CD4-positive, CD25-positive, alpha-beta regulatory T cell (primary cell): ENCODE measurements at regions not wholly inside any gene's neighbourhood (a gene's known extent, or its start where the extent isn't known, plus 50 kb on each side); places are given as distances from the start of the nearest gene placed in this dataset.

Experiments used
- ATAC-seq, 2 donors: fragments of 150-1000 bp; cut with Tn5 transposase; one replicate each; pipeline ENCODE4 v1.10.0; 2021; ENCODE audit warnings: low read depth in 2 of 2, moderate number of reproducible peaks in 2 of 2, moderate library complexity in 1 of 2
- DNase-seq, 3 donors: peaks; one replicate each; pipeline versions ENCODE4 v3.0.0 to v3.0.0-alpha.2; 2012 to 2022; ENCODE audit warnings: mixed read lengths in 1 of 3
- H3K27ac ChIP-seq: one replicate; pipeline ENCODE4 v1.7.0; 2013; ENCODE audit warnings: mild to moderate bottlenecking, low read length; ENCODE audit not compliant: insufficient read depth, poor library complexity, severe bottlenecking
- H3K27me3 ChIP-seq: one replicate; pipeline ENCODE4 v1.7.0; 2013; ENCODE audit warnings: low read length; ENCODE audit not compliant: control insufficient read depth, insufficient read depth
- H3K36me3 ChIP-seq: one replicate; pipeline ENCODE4 v1.7.0; 2013; ENCODE audit warnings: mild to moderate bottlenecking, low read length, moderate library complexity; ENCODE audit not compliant: control insufficient read depth, insufficient read depth
- H3K4me1 ChIP-seq: 2 replicates; pipeline ENCODE4 v1.7.0; 2013; ENCODE audit warnings: mild to moderate bottlenecking, low read length; ENCODE audit not compliant: insufficient read depth, control insufficient read depth, poor library complexity, severe bottlenecking
- H3K4me3 ChIP-seq: one replicate; pipeline ENCODE4 v1.7.0; 2013; ENCODE audit warnings: low read depth, mild to moderate bottlenecking, low read length, moderate library complexity
- H3K9me3 ChIP-seq, 2 experiments: 1 replicate in 1 of 2; 2 replicates in 1 of 2; pipeline ENCODE4 v1.7.0; 2013; ENCODE audit warnings: low read length in 2 of 2, mild to moderate bottlenecking in 1 of 2, moderate library complexity in 1 of 2; ENCODE audit not compliant: control insufficient read depth in 2 of 2
- H3K27ac Mint-ChIP-seq, 3 donors: one replicate each; pipeline ENCODE4 v1.8.0; 2020 to 2022; ENCODE audit warnings: mild to moderate bottlenecking in 3 of 3, mixed read lengths in 3 of 3, moderate library complexity in 2 of 3
- H3K27me3 Mint-ChIP-seq: one replicate; pipeline ENCODE4 v1.8.0; 2022; ENCODE audit warnings: mild to moderate bottlenecking, mixed read lengths
- H3K36me3 Mint-ChIP-seq: one replicate; pipeline ENCODE4 v1.8.0; 2020; ENCODE audit warnings: mixed read lengths
- H3K4me1 Mint-ChIP-seq, 4 donors: one replicate each; pipeline ENCODE4 v1.8.0; 2020 to 2022; ENCODE audit warnings: mixed read lengths in 4 of 4, mild to moderate bottlenecking in 1 of 4
- H3K4me3 Mint-ChIP-seq, 4 donors: one replicate each; pipeline ENCODE4 v1.8.0; 2020 to 2022; ENCODE audit warnings: mild to moderate bottlenecking in 4 of 4, mixed read lengths in 4 of 4, moderate library complexity in 3 of 4
- H3K9me3 Mint-ChIP-seq, 7 donors: one replicate each; pipeline ENCODE4 v1.8.0; 2020 to 2022; ENCODE audit warnings: mixed read lengths in 7 of 7, mild to moderate bottlenecking in 3 of 7, moderate library complexity in 2 of 7

DNA sequence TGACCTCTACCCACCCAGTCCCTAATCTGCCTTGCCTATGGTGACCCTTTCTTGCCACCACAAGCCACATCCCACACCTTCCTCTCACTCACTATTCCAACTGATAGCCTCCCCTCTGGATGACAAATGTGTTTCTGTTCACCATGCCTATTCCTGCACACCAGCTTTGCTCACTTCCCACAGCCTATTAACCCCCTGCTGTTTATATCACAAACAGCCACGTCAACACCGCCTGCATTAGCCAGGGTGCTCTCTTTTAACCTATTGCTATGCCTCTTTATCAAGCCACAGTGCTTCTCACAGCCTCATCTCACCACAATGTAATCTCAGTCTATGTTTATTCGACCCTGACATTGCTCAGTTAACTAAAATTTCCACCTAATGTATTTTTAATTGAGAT, 271.8 kb downstream of the SUCLG1 start:
- DNase-seq: no peak
- Mint-ChIP-seq H3K27me3 (no peaks in the 10 kb centered on the region), H3K9me3 (peaks cover 0 to 2% (median 0%) of the 10 kb centered on the region in 7 donors), H3K27ac (no peak overlapping the region), H3K4me3 (no peak overlapping the region), H3K4me1 (no peaks in the 10 kb centered on the region), H3K36me3 (no peaks in the 10 kb centered on the region)
- Histone ChIP-seq H3K9me3 (no peaks in the 10 kb centered on the region), H3K4me3 (no peak overlapping the region), H3K27ac (no peak overlapping the region), H3K36me3 (no peaks in the 10 kb centered on the region), H3K27me3 (peaks cover 2% of the 10 kb centered on the region), H3K4me1 (no peaks in the 10 kb centered on the region)
- no peak for ATAC-seq

DNA sequence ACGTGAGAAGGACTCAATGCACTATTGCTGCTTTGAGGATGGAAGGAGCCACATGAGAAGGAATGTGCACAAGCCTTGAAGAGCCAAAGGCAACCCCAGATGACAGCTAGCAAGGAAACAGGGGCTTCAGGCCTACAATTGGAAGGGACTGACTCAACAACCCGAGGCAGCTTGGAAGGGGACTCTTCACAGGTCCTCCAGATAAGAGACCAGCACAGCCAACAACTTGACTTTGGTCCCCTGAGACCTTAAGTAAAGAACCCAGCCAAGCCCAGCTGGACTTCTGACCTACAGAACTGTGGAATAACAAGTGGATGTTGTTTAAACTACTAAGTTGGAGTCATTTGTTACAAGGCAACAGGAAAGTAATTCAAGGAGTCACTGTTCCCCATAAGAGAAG, 277.2 kb downstream of the SUCLG1 start:
- Mint-ChIP-seq H3K27me3 (peaks cover 4% of the 10 kb centered on the region), H3K4me3 (no peak overlapping the region), H3K36me3 (no peaks in the 10 kb centered on the region), H3K9me3 (no peaks in the 10 kb centered on the region), H3K4me1 (no peaks in the 10 kb centered on the region), H3K27ac (no peak overlapping the region)
- ATAC-seq (no peak), DNase-seq (no peak)
- H3K4me1 ChIP-seq: no peaks in the 10 kb centered on the region
- no peak overlapping the region for H3K27ac ChIP-seq
- H3K36me3 ChIP-seq: no peaks in the 10 kb centered on the region
- no peak overlapping the region for H3K4me3 ChIP-seq
- H3K9me3 ChIP-seq: no peaks in the 10 kb centered on the region
- no peaks in the 10 kb centered on the region for H3K27me3 ChIP-seq

DNA sequence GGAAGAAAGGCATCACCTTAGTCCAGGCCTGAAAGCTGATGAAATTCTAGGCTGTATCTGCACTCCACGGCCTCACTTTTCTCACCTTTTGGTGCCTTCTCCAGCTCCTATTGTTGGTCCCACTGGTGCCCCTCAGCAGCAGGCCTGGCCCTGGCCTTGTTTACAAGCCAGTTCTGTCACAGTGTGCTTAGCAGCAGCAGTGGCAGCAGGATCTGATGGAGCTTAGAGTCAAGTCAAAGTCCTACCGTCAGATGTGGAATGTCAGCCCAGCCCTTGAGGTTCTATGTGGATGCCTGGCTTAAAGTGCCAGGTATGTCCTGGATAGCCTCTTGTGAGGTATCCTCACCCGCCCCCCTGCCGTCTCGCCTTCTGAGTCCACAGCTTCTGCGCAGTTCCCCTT, 281.3 kb downstream of the SUCLG1 start:
- H3K36me3 ChIP-seq: no peaks in the 10 kb centered on the region
- no peaks in the 10 kb centered on the region for H3K4me1 Mint-ChIP-seq
- H3K27me3 Mint-ChIP-seq: peaks cover 8% of the 10 kb centered on the region
- ATAC-seq (no peak), DNase-seq (no peak)
- no peaks in the 10 kb centered on the region for H3K36me3 Mint-ChIP-seq
- H3K4me1 ChIP-seq: no peaks in the 10 kb centered on the region
- H3K9me3 Mint-ChIP-seq: no peaks in the 10 kb centered on the region
- H3K9me3 ChIP-seq: no peaks in the 10 kb centered on the region
- no peaks in the 10 kb centered on the region for H3K27me3 ChIP-seq
- H3K4me3 Mint-ChIP-seq: no peak overlapping the region
- H3K4me3 ChIP-seq: no peak overlapping the region
- H3K27ac ChIP-seq: no peak overlapping the region
- no peak overlapping the region for H3K27ac Mint-ChIP-seq

DNA sequence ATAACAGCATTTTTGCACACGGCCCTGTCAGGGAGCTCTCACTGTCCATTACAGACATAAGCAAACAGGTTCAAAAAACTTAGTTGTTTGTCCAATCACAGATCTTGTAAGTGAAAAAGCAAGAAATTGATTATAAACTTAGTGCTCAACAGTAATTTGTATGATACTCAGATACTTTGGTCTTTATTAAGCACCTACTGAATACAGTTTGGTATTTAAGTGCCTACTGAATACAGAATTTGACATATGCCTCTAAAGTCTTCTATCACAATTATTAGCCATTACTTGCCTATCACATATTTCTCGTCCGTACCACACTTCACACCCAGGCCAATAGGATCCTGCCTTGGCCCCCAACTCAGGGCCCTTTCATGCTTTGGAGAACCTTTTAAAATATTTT, 283.1 kb downstream of the SUCLG1 start:
- peaks cover 0 to 3% (median 0%) of the 10 kb centered on the region in 7 donors for H3K9me3 Mint-ChIP-seq
- no peaks in the 10 kb centered on the region for H3K36me3 Mint-ChIP-seq

DNA sequence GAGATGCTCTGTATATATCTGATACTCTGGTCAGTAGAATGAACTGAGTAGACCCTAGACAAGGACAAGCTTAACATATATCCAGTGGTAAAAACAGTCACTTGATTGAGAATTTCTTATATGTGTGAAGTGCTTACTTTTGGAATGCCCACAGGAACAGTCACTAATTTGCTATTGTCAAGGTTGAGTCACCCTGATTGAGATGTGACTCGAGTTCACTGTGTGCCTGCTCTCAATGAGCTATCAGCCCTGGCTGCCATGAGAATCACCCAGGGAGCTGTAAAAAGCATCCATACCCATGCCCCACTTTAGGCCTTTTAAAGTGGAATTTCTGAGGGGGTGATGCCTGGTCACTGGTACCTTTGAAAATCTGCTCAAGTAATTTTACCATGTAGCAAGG, 283.7 kb downstream of the SUCLG1 start:
- no peaks in the 10 kb centered on the region for H3K36me3 ChIP-seq
- DNase-seq (no peak), ATAC-seq (no peak)
- no peak overlapping the region for H3K4me3 ChIP-seq
- H3K27ac ChIP-seq: no peak overlapping the region
- peaks cover 4% of the 10 kb centered on the region for H3K27me3 Mint-ChIP-seq
- no peaks in the 10 kb centered on the region for H3K4me1 ChIP-seq
- H3K27me3 ChIP-seq: peaks cover 2% of the 10 kb centered on the region
- H3K4me1 Mint-ChIP-seq: no peaks in the 10 kb centered on the region
- no peak overlapping the region for H3K27ac Mint-ChIP-seq
- H3K9me3 Mint-ChIP-seq: peaks cover 0 to 3% (median 0%) of the 10 kb centered on the region in 7 donors
- H3K36me3 Mint-ChIP-seq: no peaks in the 10 kb centered on the region
- no peaks in the 10 kb centered on the region for H3K9me3 ChIP-seq
- H3K4me3 Mint-ChIP-seq: no peak overlapping the region

More for the DNA sequence above, 283.1 kb downstream of the SUCLG1 start:
- ATAC-seq (no peak), DNase-seq (no peak)
- H3K4me3 ChIP-seq: no peak overlapping the region
- H3K27me3 ChIP-seq: peaks cover 2% of the 10 kb centered on the region
- Mint-ChIP-seq H3K27me3 (peaks cover 4% of the 10 kb centered on the region), H3K4me1 (no peaks in the 10 kb centered on the region), H3K4me3 (no peak overlapping the region), H3K27ac (no peak overlapping the region)
- H3K9me3 ChIP-seq: no peaks in the 10 kb centered on the region
- no peaks in the 10 kb centered on the region for H3K4me1 ChIP-seq
- no peaks in the 10 kb centered on the region for H3K36me3 ChIP-seq
- no peak overlapping the region for H3K27ac ChIP-seq

DNA sequence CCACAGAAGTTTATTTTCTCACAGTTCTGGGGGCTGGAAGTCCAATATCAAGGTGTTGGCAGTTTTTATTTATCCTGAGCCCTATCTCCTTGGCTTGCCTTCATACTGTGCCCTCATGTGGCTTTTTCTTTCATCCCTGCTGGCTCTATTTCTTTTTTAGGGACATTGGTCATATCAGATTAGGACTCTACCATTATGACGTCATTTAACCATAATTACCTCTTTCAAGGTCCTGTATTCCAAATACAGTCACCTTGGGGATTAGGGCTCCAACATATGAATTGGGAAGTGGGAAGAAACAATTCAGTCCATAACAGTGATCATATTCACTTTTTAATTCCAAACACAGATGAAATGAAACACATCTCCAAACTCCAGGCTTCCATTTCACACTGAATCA, 286.0 kb downstream of the SUCLG1 start:
- H3K4me1 Mint-ChIP-seq: no peaks in the 10 kb centered on the region
- H3K27ac ChIP-seq: no peak overlapping the region
- peaks cover 0 to 8% (median 0%) of the 10 kb centered on the region in 7 donors for H3K9me3 Mint-ChIP-seq
- H3K4me3 ChIP-seq: no peak overlapping the region
- H3K36me3 Mint-ChIP-seq: no peaks in the 10 kb centered on the region
- H3K9me3 ChIP-seq: no peaks in the 10 kb centered on the region
- no peak overlapping the region for H3K4me3 Mint-ChIP-seq
- H3K27me3 ChIP-seq: peaks cover 2% of the 10 kb centered on the region
- H3K27me3 Mint-ChIP-seq: peaks cover 9% of the 10 kb centered on the region
- no peak for DNase-seq
- H3K4me1 ChIP-seq: no peaks in the 10 kb centered on the region
- H3K36me3 ChIP-seq: no peaks in the 10 kb centered on the region
- H3K27ac Mint-ChIP-seq: no peak overlapping the region
- no peak for ATAC-seq

DNA sequence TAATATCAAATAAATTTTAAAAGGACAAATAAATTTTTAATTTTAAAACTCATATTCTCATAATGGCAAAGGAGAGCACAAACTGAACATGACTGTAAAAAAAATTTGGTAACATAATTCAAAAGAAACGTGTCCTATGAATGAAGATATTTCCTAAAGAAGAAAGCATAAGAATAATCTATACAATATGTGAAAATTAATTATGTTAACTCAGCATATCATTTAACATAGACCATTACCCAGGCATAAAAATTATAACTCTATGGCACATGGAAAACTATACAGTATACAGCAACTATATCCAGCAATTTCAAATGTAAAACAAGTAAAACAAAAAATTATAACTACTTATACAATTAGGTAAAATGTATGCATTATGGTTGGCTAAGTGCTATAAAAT, 288.1 kb downstream of the SUCLG1 start:
- Mint-ChIP-seq H3K9me3 (peaks cover 0 to 8% (median 0%) of the 10 kb centered on the region in 7 donors), H3K4me3 (no peak overlapping the region), H3K36me3 (no peaks in the 10 kb centered on the region), H3K27ac (no peak overlapping the region), H3K4me1 (no peaks in the 10 kb centered on the region), H3K27me3 (peaks cover 11% of the 10 kb centered on the region)
- no peak overlapping the region for H3K4me3 ChIP-seq
- no peaks in the 10 kb centered on the region for H3K4me1 ChIP-seq
- no peak overlapping the region for H3K27ac ChIP-seq
- ATAC-seq (no peak), DNase-seq (no peak)
- H3K27me3 ChIP-seq: peaks cover 2% of the 10 kb centered on the region
- H3K9me3 ChIP-seq: no peaks in the 10 kb centered on the region
- H3K36me3 ChIP-seq: no peaks in the 10 kb centered on the region

DNA sequence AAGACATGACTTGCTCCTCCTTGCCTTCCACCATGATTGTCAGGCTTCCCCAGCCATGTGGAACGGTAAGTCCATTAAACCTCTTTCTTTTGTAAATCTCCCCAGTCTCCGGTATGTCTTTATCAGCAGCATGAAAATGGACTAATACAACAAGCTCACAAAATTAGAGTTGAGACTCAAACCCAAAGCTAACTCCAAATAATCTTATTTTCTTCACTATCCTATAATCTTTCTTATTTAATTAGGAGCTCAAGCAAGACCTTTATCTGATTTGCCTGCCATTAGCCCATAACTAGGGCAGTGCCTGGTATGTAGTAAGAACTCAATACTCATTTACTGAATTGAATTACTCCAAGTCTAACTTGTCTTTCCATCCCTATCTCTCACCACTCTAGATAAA, 289.2 kb downstream of the SUCLG1 start:
- H3K9me3 ChIP-seq: no peaks in the 10 kb centered on the region
- no peak overlapping the region for H3K4me3 ChIP-seq
- Mint-ChIP-seq H3K27ac (no peak overlapping the region), H3K4me1 (no peaks in the 10 kb centered on the region), H3K36me3 (no peaks in the 10 kb centered on the region), H3K4me3 (no peak overlapping the region), H3K9me3 (peaks cover 0 to 8% (median 0%) of the 10 kb centered on the region in 7 donors), H3K27me3 (peaks cover 11% of the 10 kb centered on the region)
- H3K27me3 ChIP-seq: peaks cover 2% of the 10 kb centered on the region
- H3K4me1 ChIP-seq: no peaks in the 10 kb centered on the region
- no peaks in the 10 kb centered on the region for H3K36me3 ChIP-seq
- no peak overlapping the region for H3K27ac ChIP-seq
- ATAC-seq (no peak), DNase-seq (no peak)
